Activated CD8-positive, alpha-beta memory T cell treated with anti-CD3 and anti-CD28 coated beads for 24 hours (primary cell): ENCODE measurements at regions not wholly inside any gene's neighbourhood (a gene's known extent, or its start where the extent isn't known, plus 50 kb on each side); places are given as distances from the start of the nearest gene placed in this dataset.

Experiments
- DNase-seq: peaks from one replicate; pipeline ENCODE4 v3.0.0-alpha.2; 2020

DNA sequence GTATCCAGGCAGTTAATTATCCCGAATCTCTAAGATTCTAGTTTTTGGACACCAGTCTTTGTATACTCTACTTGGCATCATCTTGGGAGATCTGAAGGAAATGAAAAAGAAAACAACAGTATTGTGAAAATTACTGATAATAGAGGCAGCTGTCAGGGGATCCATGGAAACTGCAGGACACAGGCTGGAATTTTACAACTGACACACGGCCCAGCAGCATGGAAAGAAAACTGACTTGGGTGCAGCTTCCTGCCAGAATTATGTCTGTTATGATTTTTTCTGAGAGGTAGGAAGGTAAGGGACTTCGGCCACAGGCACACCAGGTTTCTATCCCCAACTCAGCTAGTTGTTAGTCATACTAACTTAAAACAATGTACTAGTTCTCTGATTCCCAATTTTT is 57.7 kb upstream of the ERBB4 start:
- no peak for DNase-seq

DNA sequence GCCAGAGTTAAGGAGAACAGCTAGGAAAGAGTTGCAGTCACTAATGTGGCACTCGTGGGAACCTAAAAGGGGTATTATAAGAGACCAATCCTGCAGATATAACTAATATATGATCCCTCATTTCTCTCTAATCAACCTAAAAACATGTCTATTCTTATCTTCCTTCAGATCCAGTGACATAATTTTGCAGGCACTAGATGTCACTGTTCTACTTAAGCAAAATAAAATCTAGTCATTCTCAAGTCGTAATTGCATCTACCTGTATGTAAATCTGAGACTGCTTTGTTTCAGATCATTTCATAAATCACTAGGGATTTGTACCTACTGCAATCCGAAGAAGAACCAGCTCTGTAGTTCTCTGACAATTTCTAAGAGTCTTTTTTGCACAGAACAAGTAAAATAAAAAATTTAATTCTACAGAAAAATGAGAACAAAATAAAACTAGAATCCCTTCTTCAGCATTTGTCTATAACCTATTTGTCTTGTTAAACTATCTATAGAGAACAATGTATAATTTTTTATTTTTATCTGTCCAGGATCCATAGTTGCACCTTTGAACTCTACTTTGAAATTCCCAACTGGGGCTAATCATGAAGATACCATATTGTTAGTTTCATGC is 56.5 kb upstream of the ERBB4 start:
- no peak for DNase-seq

DNA sequence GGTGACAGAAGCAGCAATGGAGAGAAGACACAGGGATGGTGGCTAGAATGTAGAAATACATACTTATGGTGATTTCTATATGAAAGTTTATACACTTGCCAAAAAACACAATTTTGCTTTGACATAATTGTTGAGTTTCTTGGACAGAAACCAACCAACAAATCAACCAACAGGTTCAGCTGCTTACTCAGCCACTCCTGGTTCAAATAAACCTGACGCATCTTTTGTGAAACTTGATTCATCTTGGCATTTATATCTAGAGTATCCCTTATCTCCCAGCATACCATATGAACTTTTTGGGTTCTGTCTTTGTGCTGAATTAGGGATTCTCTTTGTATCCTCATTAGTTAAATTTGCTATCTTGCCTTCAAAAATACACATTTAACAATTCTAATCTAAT is 54.1 kb upstream of the ERBB4 start:
- DNase-seq: no peak
